WI38 (cell line): ENCODE measurements at regions not wholly inside any gene's neighbourhood (a gene's known extent, or its start where the extent isn't known, plus 50 kb on each side); places are given as distances from the start of the nearest gene placed in this dataset.
"Not testable (repeated sequence)": the region's sequence is repeated elsewhere in the genome, so short reads cannot be mapped to it uniquely, and the experiment has no call there.

Experiments
- H3K4me3 ChIP-seq: 2 replicates; pipeline ENCODE4 v1.5.1; 2011; ENCODE audit warnings: low read depth, mild to moderate bottlenecking, control low read depth, low read length
- CTCF ChIP-seq: IDR thresholded peaks from 2 replicates; pipeline ENCODE4 v1.5.1; 2012; ENCODE audit warnings: low read depth, mild to moderate bottlenecking, control low read depth, low read length

- H3K4me3 ChIP-seq, result no peak overlapping the region
- no peak for TF ChIP-seq CTCF
Observed at GRCh38 chr9:26125693-26126092, 447.4 kb upstream of the TUSC1 start.

GRCh38 chr9:26116085-26116484, 437.8 kb upstream of the TUSC1 start:
- not testable (repeated sequence) for H3K4me3 ChIP-seq

- no peak overlapping the region for H3K4me3 ChIP-seq
- no peak for TF ChIP-seq CTCF
Observed at GRCh38 chr9:26112724-26113123, 434.5 kb upstream of the TUSC1 start.

GRCh38 chr9:26086396-26086795, 408.2 kb upstream of the TUSC1 start:
- H3K4me3 ChIP-seq, result no peak overlapping the region
- no peak for TF ChIP-seq CTCF

- no peak for TF ChIP-seq CTCF
Observed at GRCh38 chr9:26081847-26082246, 403.6 kb upstream of the TUSC1 start.

GRCh38 chr9:26078706-26079105, 400.5 kb upstream of the TUSC1 start:
- no peak for TF ChIP-seq CTCF
- no peak overlapping the region for H3K4me3 ChIP-seq

More at GRCh38 chr9:26081847-26082246, 403.6 kb upstream of the TUSC1 start:
- no peak overlapping the region for H3K4me3 ChIP-seq

GRCh38 chr9:26077860-26078259, 399.6 kb upstream of the TUSC1 start:
- H3K4me3 ChIP-seq, result no peak overlapping the region
- TF ChIP-seq CTCF, result no peak

GRCh38 chr9:26067608-26068007, 389.4 kb upstream of the TUSC1 start:
- H3K4me3 ChIP-seq, result no peak overlapping the region
- TF ChIP-seq CTCF, result no peak
